ENCODE measurements at regions not wholly inside any gene's neighbourhood (a gene's known extent, or its start where the extent isn't known, plus 50 kb on each side); places are given as distances from the start of the nearest gene placed in this dataset.

GRCh38 chr15:85967553-85967952, 112.1 kb upstream of the AGBL1 start:
- no peak for DNase-seq (ENCODE audit: low read depth)
- TF ChIP-seq, protein P1, sequence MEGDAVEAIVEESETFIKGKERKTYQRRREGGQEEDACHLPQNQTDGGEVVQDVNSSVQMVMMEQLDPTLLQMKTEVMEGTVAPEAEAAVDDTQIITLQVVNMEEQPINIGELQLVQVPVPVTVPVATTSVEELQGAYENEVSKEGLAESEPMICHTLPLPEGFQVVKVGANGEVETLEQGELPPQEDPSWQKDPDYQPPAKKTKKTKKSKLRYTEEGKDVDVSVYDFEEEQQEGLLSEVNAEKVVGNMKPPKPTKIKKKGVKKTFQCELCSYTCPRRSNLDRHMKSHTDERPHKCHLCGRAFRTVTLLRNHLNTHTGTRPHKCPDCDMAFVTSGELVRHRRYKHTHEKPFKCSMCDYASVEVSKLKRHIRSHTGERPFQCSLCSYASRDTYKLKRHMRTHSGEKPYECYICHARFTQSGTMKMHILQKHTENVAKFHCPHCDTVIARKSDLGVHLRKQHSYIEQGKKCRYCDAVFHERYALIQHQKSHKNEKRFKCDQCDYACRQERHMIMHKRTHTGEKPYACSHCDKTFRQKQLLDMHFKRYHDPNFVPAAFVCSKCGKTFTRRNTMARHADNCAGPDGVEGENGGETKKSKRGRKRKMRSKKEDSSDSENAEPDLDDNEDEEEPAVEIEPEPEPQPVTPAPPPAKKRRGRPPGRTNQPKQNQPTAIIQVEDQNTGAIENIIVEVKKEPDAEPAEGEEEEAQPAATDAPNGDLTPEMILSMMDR (IDR thresholded peaks at IDR 0.05; ENCODE audit: insufficient read depth, low read length, poor library complexity, severe bottlenecking), result no peak
- Histone ChIP-seq H3K27me3 (ENCODE audit: control insufficient read depth, insufficient read depth, low read length) (no peaks in the 10 kb centered on the region), H3K4me3 (ENCODE audit: low read depth, low read length) (no peak overlapping the region), H3K36me3 (ENCODE audit: control insufficient read depth, insufficient read depth, low read length) (no peaks in the 10 kb centered on the region)

- TF ChIP-seq, protein P1 (IDR thresholded peaks at IDR 0.05; ENCODE audit: insufficient read depth, low read length, poor library complexity, severe bottlenecking), result no peak
- Histone ChIP-seq H3K36me3 (ENCODE audit: control insufficient read depth, insufficient read depth, low read length) (no peaks in the 10 kb centered on the region), H3K27me3 (ENCODE audit: control insufficient read depth, insufficient read depth, low read length) (no peaks in the 10 kb centered on the region), H3K4me3 (ENCODE audit: low read depth, low read length) (no peak overlapping the region)
- no peak for DNase-seq (ENCODE audit: low read depth)
Measured at GRCh38 chr15:85972805-85973540, 106.7 kb upstream of the AGBL1 start.

DNA sequence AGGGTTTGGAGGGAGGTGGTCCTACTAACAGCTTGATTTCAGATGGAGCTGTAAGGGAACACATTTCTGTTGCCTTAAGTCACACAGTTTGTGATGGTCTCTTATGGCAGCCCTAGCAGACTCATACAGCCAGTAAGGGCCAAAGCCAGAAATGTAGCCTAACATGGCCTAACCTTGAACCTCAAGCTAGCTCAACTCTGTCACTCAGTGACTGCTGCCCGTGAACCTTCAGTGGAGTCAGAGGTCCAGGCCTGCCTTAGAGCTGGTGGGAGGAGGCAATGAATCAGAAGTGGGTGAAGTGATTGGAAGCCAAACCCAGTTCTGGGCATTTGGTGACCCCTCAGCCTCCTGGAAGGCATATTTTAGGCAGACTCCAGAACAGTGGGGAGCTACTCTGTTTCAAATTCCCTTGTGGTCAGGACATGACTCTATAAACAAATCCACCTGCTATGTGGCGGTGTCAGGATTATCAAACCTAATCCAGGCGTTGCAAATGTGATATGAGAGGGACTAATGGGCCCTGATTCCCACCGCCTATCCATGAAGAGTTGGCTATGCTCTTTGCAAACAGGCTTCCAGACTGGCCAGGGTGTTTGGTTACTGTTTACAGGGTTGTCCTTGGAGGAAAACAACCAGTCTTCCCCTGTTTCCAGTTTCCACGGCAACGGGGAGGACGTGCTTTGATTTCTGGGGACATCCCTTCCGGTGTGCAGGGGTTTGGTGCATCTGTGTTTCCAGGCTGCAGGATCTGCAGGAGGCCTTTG, 105.9 kb upstream of the AGBL1 start:
- no peak for DNase-seq (ENCODE audit: low read depth)
- TF ChIP-seq, protein P1 (IDR thresholded peaks at IDR 0.05; ENCODE audit: insufficient read depth, low read length, poor library complexity, severe bottlenecking), result no peak
- Histone ChIP-seq H3K36me3 (ENCODE audit: control insufficient read depth, insufficient read depth, low read length) (no peaks in the 10 kb centered on the region), H3K4me3 (ENCODE audit: low read depth, low read length) (no peak overlapping the region), H3K27me3 (ENCODE audit: control insufficient read depth, insufficient read depth, low read length) (no peaks in the 10 kb centered on the region)

- TF ChIP-seq, protein P1 (IDR thresholded peaks at IDR 0.05; ENCODE audit: insufficient read depth, low read length, poor library complexity, severe bottlenecking), result no peak
- H3K36me3 ChIP-seq (ENCODE audit: control insufficient read depth, insufficient read depth, low read length), result no peaks in the 10 kb centered on the region
- DNase-seq (ENCODE audit: low read depth), result no peak
Measured at GRCh38 chr15:85974348-85974705, 105.3 kb upstream of the AGBL1 start.

DNA sequence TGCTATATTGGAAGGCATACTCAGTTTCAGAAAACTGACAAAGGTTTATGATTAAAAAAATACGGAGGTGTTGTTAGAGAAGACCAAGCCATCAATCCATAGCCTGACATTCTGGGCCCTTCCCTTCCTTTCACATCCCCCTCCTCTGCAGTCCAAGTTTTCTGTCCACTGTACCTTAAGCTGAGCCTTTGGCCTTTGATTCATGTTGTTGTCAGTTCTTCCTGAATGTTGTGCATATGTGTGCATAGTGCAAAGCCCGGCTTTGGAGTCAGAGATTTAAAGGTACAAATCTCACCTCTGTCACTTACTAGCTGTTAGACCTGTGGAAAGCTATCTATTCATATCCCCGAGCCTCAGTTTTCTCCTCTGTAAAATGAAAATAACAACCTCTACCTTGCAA, 104.9 kb upstream of the AGBL1 start:
- Histone ChIP-seq H3K27me3 (ENCODE audit: control insufficient read depth, insufficient read depth, low read length) (no peaks in the 10 kb centered on the region), H3K4me3 (ENCODE audit: low read depth, low read length) (no peak overlapping the region), H3K36me3 (ENCODE audit: control insufficient read depth, insufficient read depth, low read length) (no peaks in the 10 kb centered on the region)
- TF ChIP-seq, protein P1 (IDR thresholded peaks at IDR 0.05; ENCODE audit: insufficient read depth, low read length, poor library complexity, severe bottlenecking), result no peak
- no peak for DNase-seq (ENCODE audit: low read depth)

More at GRCh38 chr15:85974348-85974705, 105.3 kb upstream of the AGBL1 start:
- H3K27me3 ChIP-seq (ENCODE audit: control insufficient read depth, insufficient read depth, low read length), result no peaks in the 10 kb centered on the region
- no peak overlapping the region for H3K4me3 ChIP-seq (ENCODE audit: low read depth, low read length)
